HG03571 (cell line): ENCODE measurements at regions not wholly inside any gene's neighbourhood (a gene's known extent, or its start where the extent isn't known, plus 50 kb on each side); places are given as distances from the start of the nearest gene placed in this dataset.
"Not testable (repeated sequence)": the region's sequence is repeated elsewhere in the genome, so short reads cannot be mapped to it uniquely, and the experiment has no call there.

Experiments
- ATAC-seq: cut with Tn5 transposase; IDR thresholded peaks from one replicate; pipeline ENCODE4 v1.9.1; 2021; ENCODE audit not compliant: unreplicated experiment

- no peak for ATAC-seq
Measured at GRCh38 chr5:83001796-83002381, 75.3 kb downstream of the TMEM167A start.

DNA sequence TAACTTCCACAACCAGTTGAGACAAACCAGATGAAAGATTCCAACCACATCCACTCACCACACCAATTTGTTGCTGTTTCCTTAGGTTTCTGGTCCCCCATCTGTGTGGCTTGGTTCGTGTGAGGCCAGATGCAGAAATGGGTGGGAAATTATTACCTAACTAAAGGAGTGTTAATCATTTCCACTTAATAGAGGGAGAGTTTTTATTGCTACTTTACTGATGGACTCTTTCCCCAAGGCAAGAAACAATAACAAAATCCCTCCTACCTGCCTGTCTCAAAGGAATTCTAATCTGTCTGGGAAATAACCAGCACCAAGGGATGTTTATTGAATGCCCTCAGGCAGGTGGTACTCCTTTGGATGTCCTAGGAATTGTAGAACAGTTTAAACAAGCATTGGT, 76.3 kb downstream of the TMEM167A start:
- no peak for ATAC-seq

DNA sequence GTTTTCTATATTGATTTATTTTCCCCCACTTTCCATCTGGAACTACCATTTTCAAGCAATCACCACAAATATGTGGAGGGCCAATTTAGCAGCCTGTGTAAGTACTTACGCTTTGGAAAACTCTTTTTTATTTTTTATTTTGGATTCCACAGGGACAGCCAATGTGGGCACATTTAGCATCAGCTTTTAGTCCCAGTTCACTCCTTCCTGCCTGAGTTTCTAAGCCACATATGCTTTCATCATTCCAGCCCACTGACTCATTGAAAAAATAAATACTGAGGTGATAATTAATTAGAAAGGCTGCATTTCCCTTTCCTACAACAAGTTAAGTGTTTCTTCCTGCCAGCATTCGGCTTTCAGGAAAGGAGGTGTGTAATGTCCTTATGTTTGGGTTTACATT, 76.8 kb downstream of the TMEM167A start:
- no peak for ATAC-seq

GRCh38 chr5:82993416-82993815, 83.8 kb downstream of the TMEM167A start:
- no peak for ATAC-seq

GRCh38 chr5:82992646-82993045, 84.5 kb downstream of the TMEM167A start:
- ATAC-seq = no peak

GRCh38 chr5:82991678-82992323, 85.4 kb downstream of the TMEM167A start:
- ATAC-seq = no peak

DNA sequence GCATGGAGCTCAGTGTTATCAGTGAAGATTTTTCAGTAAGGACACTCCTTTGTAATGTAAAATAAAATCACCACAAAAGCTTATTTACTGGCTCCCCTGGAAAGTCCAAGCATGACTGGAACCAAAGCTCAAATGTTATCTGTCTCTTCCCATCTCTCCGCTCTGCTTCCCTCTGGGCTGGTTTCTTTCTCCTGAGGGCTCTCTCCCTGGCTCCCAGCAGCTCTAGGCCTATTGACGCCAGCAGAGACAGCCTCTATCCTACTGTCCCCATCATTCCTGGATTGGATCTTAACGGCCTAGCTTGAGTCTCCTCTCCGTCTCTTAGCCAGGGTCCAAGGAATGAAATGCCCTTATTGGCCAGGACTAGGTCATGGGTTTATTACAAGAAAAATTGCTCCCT, 86.1 kb downstream of the TMEM167A start:
- no peak for ATAC-seq

DNA sequence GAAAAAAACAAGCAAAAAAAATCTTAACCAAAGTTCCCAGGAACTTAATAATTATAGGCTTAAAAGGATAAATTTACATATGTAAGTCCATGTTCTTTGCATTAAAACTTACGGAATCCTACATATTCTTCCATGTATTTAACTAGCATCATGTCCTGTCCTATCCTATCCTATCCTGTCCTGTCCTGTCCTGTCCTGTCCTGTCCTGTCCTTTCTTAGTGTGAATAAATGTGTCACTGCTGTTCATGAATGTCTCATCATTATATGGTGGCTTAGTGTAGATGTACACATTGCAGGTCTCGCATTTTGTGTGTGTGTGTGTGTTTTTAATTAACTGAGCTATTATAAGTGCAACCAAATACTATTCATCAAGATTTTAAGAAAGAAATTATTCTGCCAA, 90.0 kb downstream of the TMEM167A start:
- ATAC-seq = no peak

DNA sequence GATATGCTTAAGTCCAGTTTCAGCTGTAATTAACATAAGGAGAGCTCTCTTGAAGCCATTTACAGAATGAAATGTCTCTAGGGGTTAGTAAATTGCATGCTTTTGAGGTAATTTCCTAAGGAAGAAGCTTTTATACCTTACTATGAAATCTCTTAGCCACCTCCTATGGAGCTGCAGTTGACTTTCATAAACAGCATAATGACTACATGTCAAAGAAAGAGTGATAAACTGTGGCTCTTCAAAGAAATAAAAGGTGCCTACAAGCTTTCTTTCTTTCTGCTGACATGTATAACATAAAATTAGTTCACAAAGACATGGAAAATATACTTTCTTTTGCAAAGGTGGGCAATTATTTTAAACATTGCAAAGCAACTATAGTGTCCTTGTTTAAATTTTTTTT, 90.8 kb downstream of the TMEM167A start:
- ATAC-seq = no peak

GRCh38 chr5:82985763-82986162, 91.4 kb downstream of the TMEM167A start:
- ATAC-seq = no peak

DNA sequence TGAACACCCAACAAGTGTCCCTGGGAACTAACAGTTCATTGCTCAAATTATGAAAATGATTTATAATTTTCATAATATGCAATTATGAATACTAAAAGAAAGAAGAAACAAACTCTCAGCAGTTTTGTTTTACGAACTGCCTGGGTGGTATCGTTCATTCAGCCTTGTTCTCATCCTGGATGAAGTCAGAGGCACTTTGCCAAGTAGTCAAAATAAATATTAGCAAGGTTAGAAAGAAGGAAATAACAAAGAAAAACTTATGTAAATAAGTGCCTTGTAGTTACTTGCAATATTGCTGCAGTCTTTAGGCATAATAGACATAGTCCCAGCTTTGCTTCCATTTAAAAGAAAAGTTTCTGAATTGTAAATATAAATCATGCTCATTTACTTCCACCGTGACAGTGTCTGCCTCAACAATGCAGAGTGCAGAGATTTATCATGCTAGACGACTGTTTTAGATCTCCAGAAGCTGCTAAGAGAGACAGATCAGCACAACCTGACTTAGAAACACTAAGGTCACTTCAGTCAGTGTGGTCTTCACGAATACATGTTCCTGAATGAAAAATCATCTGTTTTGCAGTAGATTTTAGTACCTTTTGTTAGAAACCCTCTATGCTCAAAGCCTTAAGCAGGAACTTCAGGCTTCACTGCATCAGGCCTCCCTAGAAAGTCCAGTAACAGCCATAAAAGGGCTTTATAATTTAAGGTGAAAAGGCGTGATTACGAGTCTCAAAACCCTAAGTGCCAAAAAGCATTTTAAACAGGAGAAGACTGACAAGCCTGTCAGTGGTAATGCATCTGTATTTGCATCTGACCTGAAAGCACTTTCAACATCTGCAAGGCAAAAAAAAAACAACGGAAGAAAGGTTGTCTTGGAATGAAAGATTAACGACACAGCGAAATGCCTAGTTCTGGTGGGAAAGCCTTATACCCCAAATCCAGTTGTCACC, 92.1 kb downstream of the TMEM167A start:
- ATAC-seq = no peak

- no peak for ATAC-seq
Measured at GRCh38 chr5:82982846-82983245, 94.3 kb downstream of the TMEM167A start.

GRCh38 chr5:82976887-82977286, 100.3 kb downstream of the TMEM167A start:
- ATAC-seq = not testable (repeated sequence)

GRCh38 chr5:82975812-82976211, 101.4 kb downstream of the TMEM167A start:
- ATAC-seq = no peak

DNA sequence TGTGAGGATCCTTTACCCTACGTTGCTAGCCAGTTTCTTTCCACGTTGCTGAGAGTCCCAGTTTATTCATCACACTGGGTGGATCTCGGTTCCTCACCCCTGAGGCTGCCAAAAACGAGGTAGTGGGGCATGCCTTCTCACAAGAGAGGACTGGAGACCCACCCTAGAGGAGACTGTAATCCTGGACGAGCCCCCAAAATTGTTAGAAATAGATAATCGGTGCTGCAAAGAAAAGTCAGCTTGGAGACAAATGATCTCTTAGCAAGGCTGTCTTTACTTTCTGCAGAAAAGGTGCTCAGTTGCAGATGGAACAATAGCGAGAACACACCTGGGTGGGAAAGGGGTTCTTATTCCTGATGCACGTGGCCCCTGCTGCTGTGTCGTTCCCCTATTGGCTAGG, 101.8 kb downstream of the TMEM167A start:
- ATAC-seq = no peak

DNA sequence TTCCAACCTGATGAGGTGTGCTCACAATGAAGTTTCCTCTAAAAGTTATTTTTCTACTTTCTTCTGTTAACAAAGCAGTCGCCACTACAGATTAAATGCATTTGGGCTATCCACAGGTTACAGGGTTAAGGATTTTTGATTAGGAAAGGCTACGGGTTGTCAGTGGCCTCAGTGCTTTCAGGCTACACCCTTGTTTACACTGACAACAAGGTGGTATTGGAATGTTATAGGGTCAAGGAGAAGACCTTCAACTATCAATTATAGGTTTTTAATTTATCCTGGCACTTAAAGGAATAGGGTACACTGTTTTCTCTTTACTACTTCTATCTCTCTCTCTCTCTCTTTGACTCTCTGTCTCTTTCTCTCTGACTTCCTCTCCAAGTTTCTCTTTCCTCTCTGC, 102.8 kb downstream of the TMEM167A start:
- not testable (repeated sequence) for ATAC-seq

DNA sequence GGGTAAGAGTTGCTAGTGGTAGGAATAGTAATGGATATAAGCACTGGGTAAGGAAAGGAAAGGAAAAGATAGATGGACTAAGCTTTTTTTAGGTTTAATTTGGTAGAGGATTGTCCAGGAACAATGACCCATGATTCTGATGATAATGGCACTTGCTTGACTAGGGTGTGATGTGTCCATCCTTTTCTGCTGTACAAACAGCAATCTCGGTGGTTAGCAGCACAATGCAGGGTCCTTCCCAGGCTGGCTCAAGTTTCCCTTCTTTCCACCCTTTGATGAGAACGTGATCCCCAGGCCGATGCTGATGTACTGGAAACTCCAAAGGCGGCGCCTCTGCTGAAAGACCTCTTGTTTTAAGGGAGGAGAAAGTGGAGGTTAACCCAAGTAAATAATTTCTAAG, 105.3 kb downstream of the TMEM167A start:
- ATAC-seq = no peak

GRCh38 chr5:82971034-82971806, 106.0 kb downstream of the TMEM167A start:
- not testable (repeated sequence) for ATAC-seq

DNA sequence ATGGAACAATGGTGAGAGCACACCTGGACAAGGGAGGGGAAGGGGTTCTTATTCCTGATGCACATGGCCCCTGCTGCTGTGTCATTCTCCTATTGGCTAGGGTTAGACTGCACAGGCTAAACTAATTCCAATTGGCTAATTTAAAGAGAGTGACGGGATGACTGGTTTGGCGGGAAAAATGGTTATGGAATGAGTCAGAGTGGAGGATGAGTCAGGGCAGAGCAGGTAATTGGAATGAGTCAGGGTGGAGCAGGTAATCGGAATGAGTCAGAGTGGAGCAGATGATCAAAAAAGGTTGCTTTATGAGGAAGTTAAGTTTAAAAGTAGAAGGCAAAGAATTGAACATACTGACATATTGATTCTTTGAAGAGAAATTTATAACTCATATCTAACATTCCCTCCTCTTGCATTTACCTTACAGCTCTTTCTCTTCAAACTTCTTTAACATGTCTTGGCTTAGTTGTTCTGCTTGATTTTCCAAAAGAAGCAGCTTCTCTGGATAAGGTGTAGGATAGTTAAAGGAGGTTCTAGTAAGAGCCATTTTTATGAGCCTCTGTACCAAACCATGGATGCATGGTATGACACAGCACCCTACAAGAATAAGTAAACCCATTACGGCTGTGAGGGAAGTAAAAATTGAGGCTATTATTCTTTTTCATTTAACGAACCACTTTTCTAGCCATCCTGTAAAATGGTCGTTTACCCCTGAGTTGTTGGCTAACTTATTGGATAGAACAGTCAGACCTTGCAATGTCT, 107.8 kb downstream of the TMEM167A start:
- not testable (repeated sequence) for ATAC-seq

GRCh38 chr5:82967072-82967471, 110.1 kb downstream of the TMEM167A start:
- ATAC-seq = no peak
